ENCODE measurements at regions not wholly inside any gene's neighbourhood (a gene's known extent, or its start where the extent isn't known, plus 50 kb on each side); places are given as distances from the start of the nearest gene placed in this dataset.

DNA sequence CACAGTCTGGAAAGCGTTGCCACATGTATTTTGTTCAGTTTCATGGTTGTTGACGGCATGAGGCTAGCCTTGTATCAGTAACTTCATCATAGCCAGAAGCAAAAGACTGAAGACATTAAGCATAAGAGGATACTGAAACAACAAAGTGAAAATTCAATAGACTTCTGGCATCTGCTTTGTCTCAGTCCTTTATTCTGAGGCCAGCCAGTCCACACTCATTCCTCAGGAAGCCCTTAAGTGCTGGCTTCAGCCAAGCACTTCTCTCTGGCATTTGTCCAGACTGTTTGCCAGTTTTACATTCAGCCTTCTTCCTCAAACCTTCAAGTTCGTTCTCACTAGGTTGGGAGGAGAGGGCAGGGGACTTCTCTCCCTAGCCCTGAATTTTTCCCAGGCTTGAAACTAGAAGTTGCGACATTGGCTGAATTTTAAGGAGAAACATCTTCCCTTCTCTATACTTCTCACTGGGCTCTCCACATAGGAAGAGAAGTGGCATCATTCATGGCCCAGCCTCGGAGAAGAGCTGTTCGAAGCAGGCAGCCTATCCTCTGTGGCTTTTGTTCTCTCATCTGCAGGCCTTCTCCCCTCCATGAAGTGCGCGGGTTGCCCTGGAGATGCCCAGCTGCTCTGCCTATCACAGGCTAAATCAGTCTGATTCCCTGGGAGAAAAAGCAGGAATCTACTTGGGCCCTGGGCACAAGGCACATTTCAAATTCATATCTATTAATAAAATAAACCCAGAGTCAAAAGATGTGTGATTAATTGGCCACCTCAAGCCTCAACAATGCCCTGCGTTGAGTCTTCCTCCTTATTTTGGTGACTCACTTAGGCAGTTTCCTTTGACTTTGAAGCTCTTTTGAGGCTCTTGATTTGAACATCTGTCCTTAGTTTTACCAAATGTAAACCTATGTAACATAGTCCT lies 130.9 kb upstream of the PLEKHA5 start:
- Histone ChIP-seq H3K4me1 (no peaks in the 10 kb centered on the region), H3K27me3 (no peaks in the 10 kb centered on the region), H3K27ac (no peak overlapping the region), H3K4me3 (no peak overlapping the region), H3K36me3 (no peaks in the 10 kb centered on the region), H3K9me3 (no peaks in the 10 kb centered on the region)
- intact Hi-C loops (cut with DNase I) = no loop called here
- no peak for DNase-seq (ENCODE audit: extremely low spot score in 2 of 2)
- TF ChIP-seq POLR2A (IDR thresholded peaks at IDR 0.05) (no peak), POLR2AphosphoS5 (IDR thresholded peaks at IDR 0.05; ENCODE audit: insufficient read depth in 1 of 2, low read depth in 1 of 2) (no peak)
- TF ChIP-seq, protein P1, sequence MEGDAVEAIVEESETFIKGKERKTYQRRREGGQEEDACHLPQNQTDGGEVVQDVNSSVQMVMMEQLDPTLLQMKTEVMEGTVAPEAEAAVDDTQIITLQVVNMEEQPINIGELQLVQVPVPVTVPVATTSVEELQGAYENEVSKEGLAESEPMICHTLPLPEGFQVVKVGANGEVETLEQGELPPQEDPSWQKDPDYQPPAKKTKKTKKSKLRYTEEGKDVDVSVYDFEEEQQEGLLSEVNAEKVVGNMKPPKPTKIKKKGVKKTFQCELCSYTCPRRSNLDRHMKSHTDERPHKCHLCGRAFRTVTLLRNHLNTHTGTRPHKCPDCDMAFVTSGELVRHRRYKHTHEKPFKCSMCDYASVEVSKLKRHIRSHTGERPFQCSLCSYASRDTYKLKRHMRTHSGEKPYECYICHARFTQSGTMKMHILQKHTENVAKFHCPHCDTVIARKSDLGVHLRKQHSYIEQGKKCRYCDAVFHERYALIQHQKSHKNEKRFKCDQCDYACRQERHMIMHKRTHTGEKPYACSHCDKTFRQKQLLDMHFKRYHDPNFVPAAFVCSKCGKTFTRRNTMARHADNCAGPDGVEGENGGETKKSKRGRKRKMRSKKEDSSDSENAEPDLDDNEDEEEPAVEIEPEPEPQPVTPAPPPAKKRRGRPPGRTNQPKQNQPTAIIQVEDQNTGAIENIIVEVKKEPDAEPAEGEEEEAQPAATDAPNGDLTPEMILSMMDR (IDR thresholded peaks at IDR 0.05) = no peak

DNA sequence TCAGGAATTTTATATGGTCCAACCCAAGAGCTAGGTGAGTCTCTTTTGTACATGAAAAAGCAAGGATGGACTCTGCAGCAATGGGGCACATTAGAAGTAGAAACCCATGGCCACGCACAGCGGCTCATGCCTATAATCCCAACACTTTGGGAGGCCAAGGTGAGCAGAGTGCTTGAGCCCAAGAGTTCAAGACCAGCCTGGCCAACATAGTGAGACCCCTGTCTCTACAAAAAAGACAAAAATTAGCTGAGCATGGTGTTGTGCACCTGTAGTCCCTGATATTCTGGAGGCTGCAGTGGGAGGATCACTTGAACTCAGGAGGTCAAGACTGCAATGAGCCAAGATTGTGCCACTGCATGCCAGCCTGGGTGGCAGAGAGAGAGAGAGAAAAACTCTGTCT lies 128.7 kb upstream of the PLEKHA5 start:
- Histone ChIP-seq H3K27me3 (no peaks in the 10 kb centered on the region), H3K36me3 (no peaks in the 10 kb centered on the region), H3K4me3 (no peak overlapping the region), H3K27ac (no peak overlapping the region), H3K4me1 (no peaks in the 10 kb centered on the region), H3K9me3 (no peaks in the 10 kb centered on the region)
- intact Hi-C loops (cut with DNase I) = no loop called here
- no peak for DNase-seq (ENCODE audit: extremely low spot score in 2 of 2)
- TF ChIP-seq POLR2A (IDR thresholded peaks at IDR 0.05) = no peak
- TF ChIP-seq, protein P1 (IDR thresholded peaks at IDR 0.05) = no peak
- TF ChIP-seq POLR2AphosphoS5 (IDR thresholded peaks at IDR 0.05; ENCODE audit: insufficient read depth in 1 of 2, low read depth in 1 of 2) = no peak

DNA sequence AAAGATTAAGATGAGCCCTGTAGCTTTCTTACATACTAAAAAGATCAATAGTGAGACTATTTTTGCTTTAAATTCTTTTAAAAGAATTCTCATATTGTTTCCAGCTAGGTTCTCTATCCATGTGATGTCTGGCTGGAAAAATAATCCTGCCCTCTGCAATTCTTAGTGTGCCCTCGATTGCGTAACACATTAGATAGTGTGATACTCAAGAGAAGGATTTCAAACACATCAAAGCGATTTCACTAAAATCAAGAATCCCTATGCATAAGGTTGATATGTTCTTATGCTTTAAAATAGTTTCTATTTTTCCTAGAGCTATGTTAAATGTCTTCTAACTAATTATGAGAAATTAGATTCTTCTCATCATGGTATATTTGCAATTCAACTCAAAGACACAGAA lies 127.3 kb upstream of the PLEKHA5 start:
- Histone ChIP-seq H3K9me3 (no peaks in the 10 kb centered on the region), H3K36me3 (no peaks in the 10 kb centered on the region), H3K4me1 (no peaks in the 10 kb centered on the region), H3K27ac (no peak overlapping the region), H3K4me3 (no peak overlapping the region), H3K27me3 (no peaks in the 10 kb centered on the region)
- no peak for DNase-seq (ENCODE audit: extremely low spot score in 2 of 2)
- intact Hi-C loops (cut with DNase I) = no loop called here
- TF ChIP-seq, protein P1 (IDR thresholded peaks at IDR 0.05) = no peak
- TF ChIP-seq POLR2AphosphoS5 (IDR thresholded peaks at IDR 0.05; ENCODE audit: insufficient read depth in 1 of 2, low read depth in 1 of 2) = no peak
- no peak for TF ChIP-seq POLR2A (IDR thresholded peaks at IDR 0.05)

DNA sequence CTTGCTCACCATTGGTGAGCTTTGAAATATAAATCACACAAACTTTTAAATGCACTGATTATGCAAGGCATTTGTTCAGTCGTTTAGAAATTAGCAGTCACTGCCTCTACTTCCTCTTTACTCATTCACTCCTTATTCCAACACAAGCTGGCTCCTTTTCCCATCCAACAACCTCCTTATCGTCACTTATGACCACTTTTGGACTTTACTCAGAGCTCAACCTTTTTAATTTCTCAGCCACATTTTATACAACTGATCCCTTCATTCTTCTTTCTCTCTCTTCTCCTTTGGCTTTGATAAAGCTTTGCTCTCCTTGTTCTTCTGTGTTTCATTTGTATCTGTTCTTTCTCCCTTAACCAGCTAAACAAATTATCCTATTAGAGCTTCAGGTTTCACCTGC lies 126.4 kb upstream of the PLEKHA5 start:
- Histone ChIP-seq H3K27me3 (no peaks in the 10 kb centered on the region), H3K9me3 (no peaks in the 10 kb centered on the region), H3K36me3 (no peaks in the 10 kb centered on the region), H3K4me1 (no peaks in the 10 kb centered on the region), H3K27ac (no peak overlapping the region), H3K4me3 (no peak overlapping the region)
- TF ChIP-seq POLR2AphosphoS5 (IDR thresholded peaks at IDR 0.05; ENCODE audit: insufficient read depth in 1 of 2, low read depth in 1 of 2) = no peak
- TF ChIP-seq POLR2A (IDR thresholded peaks at IDR 0.05) = no peak
- TF ChIP-seq, protein P1 (IDR thresholded peaks at IDR 0.05) = no peak
- DNase-seq (ENCODE audit: extremely low spot score in 2 of 2) = no peak
- intact Hi-C loops (cut with DNase I) = no loop called here

DNA sequence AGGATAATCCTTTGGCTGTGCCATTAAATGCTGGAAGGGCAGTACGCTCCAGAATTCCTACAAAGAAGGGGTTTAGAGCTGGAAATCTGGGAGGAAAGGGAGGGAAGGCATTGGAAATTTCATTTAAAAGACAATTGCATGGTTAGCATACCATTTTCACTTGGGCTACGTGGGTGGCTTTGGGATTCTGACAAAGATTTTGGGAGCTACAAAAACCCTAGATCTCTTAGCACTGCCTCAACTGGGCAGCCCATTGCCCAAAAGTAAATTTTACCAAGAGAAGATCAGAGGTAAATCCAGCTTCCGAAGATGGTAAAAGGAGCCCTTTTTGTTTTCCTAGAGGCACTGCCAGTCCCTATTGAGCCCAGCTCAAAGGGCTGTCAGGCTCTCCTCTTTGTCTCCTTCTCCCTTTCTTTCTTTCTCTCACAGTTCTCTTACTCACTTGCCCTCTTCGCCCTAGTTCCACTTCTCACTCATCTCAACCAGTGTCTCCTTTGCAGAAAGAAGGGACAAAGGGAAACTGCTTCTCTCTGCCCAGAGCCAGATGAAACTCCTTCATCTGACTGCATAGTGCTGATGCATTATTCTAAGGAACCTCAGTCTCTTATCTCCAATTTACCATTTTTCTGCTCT lies 125.4 kb upstream of the PLEKHA5 start:
- no peaks in the 10 kb centered on the region for H3K9me3 ChIP-seq
- intact Hi-C loops (cut with DNase I) = no loop called here
- no peak overlapping the region for H3K27ac ChIP-seq
- no peak overlapping the region for H3K4me3 ChIP-seq
- no peak for DNase-seq (ENCODE audit: extremely low spot score in 2 of 2)
- TF ChIP-seq, protein P1 (IDR thresholded peaks at IDR 0.05) = no peak
- TF ChIP-seq POLR2A (IDR thresholded peaks at IDR 0.05) (no peak), POLR2AphosphoS5 (IDR thresholded peaks at IDR 0.05; ENCODE audit: insufficient read depth in 1 of 2, low read depth in 1 of 2) (no peak)
- H3K27me3 ChIP-seq = no peaks in the 10 kb centered on the region
- no peaks in the 10 kb centered on the region for H3K36me3 ChIP-seq
- H3K4me1 ChIP-seq = no peaks in the 10 kb centered on the region

Measured in vagina (tissue), 2 donors.